Vagina (tissue), 2 donors: ENCODE measurements at regions not wholly inside any gene's neighbourhood (a gene's known extent, or its start where the extent isn't known, plus 50 kb on each side); places are given as distances from the start of the nearest gene placed in this dataset.

Experiments
- POLR2A ChIP-seq, 2 donors: fragments of 450-650 bp; IDR thresholded peaks; one replicate each; pipeline ENCODE4 v1.6.1; 2017; ENCODE audit warnings: antibody characterized with exemption in 2 of 2, mild to moderate bottlenecking in 2 of 2, moderate library complexity in 2 of 2
- POLR2AphosphoS5 ChIP-seq, 2 donors: sonication (generic); formaldehyde crosslinking; IDR thresholded peaks; one replicate each; pipeline ENCODE4 v1.9.0; 2017; ENCODE audit warnings: antibody characterized with exemption in 2 of 2, mild to moderate bottlenecking in 2 of 2, low read depth in 1 of 2; ENCODE audit not compliant: insufficient read depth in 1 of 2

- TF ChIP-seq POLR2A (IDR thresholded peaks at IDR 0.05) (no peak), POLR2AphosphoS5 (IDR thresholded peaks at IDR 0.05; ENCODE audit: insufficient read depth in 1 of 2, low read depth in 1 of 2) (no peak)
Observed at GRCh38 chr20:19083136-19083621, 129.3 kb upstream of the SLC24A3 start.
